Neuronal stem cell (in vitro differentiated cells): ENCODE measurements at regions not wholly inside any gene's neighbourhood (a gene's known extent, or its start where the extent isn't known, plus 50 kb on each side); places are given as distances from the start of the nearest gene placed in this dataset.
A peak's percentile ranks its signal among the peaks of the same experiment; 100 is the strongest.

Experiments
- DNase-seq: peaks from one replicate; pipeline ENCODE4 v3.0.0-alpha.2; 2013; ENCODE audit warnings: low spot score
- H2AFZ ChIP-seq: one replicate; pipeline ENCODE4 v1.6.1; 2013; ENCODE audit warnings: mild to moderate bottlenecking, low read length, inconsistent platforms
- H2AK5ac ChIP-seq: 2 replicates; pipeline ENCODE4 v1.6.1; 2013; ENCODE audit warnings: low read depth, mild to moderate bottlenecking, inconsistent platforms, low read length, moderate library complexity, mixed read lengths
- H2BK120ac ChIP-seq: 2 replicates; pipeline ENCODE4 v1.6.1; 2013; ENCODE audit warnings: low read depth, mild to moderate bottlenecking, inconsistent platforms, low read length, moderate library complexity, mixed read lengths
- H2BK12ac ChIP-seq: one replicate; pipeline ENCODE4 v1.6.1; 2013; ENCODE audit warnings: low read length, inconsistent platforms
- H2BK15ac ChIP-seq: 2 replicates; pipeline ENCODE4 v1.6.1; 2013; ENCODE audit warnings: mild to moderate bottlenecking, low read length, inconsistent platforms, mixed read lengths
- H2BK5ac ChIP-seq: one replicate; pipeline ENCODE4 v1.6.1; 2013; ENCODE audit warnings: inconsistent platforms, mild to moderate bottlenecking, low read length, moderate library complexity
- H3K14ac ChIP-seq: one replicate; pipeline ENCODE4 v1.6.1; 2013; ENCODE audit warnings: low read length, inconsistent platforms
- H3K18ac ChIP-seq: 2 replicates; pipeline ENCODE4 v1.6.1; 2013; ENCODE audit warnings: low read length, inconsistent platforms
- H3K23ac ChIP-seq: 2 replicates; pipeline ENCODE4 v1.6.1; 2013; ENCODE audit warnings: low read depth, mild to moderate bottlenecking, mixed read lengths, low read length, inconsistent platforms; ENCODE audit not compliant: poor library complexity
- H3K27ac ChIP-seq: replicated peaks from 3 replicates; pipeline ENCODE4 v1.5.1; 2013; ENCODE audit warnings: low read length, inconsistent platforms
- H3K27me3 ChIP-seq, 3 experiments: 2 replicates each; pipeline ENCODE4 v1.6.1; 2013; ENCODE audit warnings: low read length in 3 of 3, mild to moderate bottlenecking in 2 of 3, inconsistent platforms in 1 of 3, low read depth in 1 of 3, mixed read lengths in 1 of 3, moderate library complexity in 1 of 3; ENCODE audit not compliant: control insufficient read depth in 3 of 3, insufficient read depth in 3 of 3
- H3K36me3 ChIP-seq, 2 donors: replicated peaks in 1 of 2; 2 replicates each; pipeline ENCODE4 v1.6.1; 2013; ENCODE audit warnings: low read length in 2 of 2; ENCODE audit not compliant: control insufficient read depth in 2 of 2, insufficient read depth in 2 of 2
- H3K4ac ChIP-seq: 2 replicates; pipeline ENCODE4 v1.6.1; 2013; ENCODE audit warnings: inconsistent platforms, mild to moderate bottlenecking, low read length, moderate library complexity
- H3K4me1 ChIP-seq, 2 donors: 1 replicate in 1 of 2; 2 replicates in 1 of 2; pipeline ENCODE4 v1.6.1; 2013; ENCODE audit warnings: low read length in 2 of 2, low read depth in 1 of 2; ENCODE audit not compliant: control insufficient read depth in 2 of 2, insufficient read depth in 1 of 2
- H3K4me2 ChIP-seq: one replicate; pipeline ENCODE4 v1.6.1; 2013; ENCODE audit warnings: mild to moderate bottlenecking, low read length, inconsistent platforms; ENCODE audit not compliant: insufficient read depth, poor library complexity, severe bottlenecking
- H3K4me3 ChIP-seq, 2 donors: 2 replicates each; pipeline ENCODE4 v1.5.1; 2013; ENCODE audit warnings: low read length in 2 of 2, mild to moderate bottlenecking in 2 of 2, inconsistent platforms in 1 of 2, moderate library complexity in 1 of 2
- H3K79me1 ChIP-seq: one replicate; pipeline ENCODE4 v1.6.1; 2013; ENCODE audit warnings: low read depth, mild to moderate bottlenecking, inconsistent platforms, low read length, moderate library complexity
- H3K9ac ChIP-seq: one replicate; pipeline ENCODE4 v1.6.1; 2013; ENCODE audit warnings: mild to moderate bottlenecking, low read depth, low read length, inconsistent platforms; ENCODE audit not compliant: poor library complexity
- H3K9me3 ChIP-seq, 2 donors: replicated peaks in 1 of 2; 2 replicates each; pipeline versions ENCODE3 to v1.6.1; 2013; ENCODE audit warnings: low read length in 2 of 2, mild to moderate bottlenecking in 2 of 2, inconsistent platforms in 1 of 2, low read depth in 1 of 2, mixed read lengths in 1 of 2, moderate library complexity in 1 of 2; ENCODE audit not compliant: control insufficient read depth in 2 of 2, insufficient read depth in 1 of 2
- H4K8ac ChIP-seq: one replicate; pipeline ENCODE4 v1.6.1; 2013; ENCODE audit warnings: low read depth, mild to moderate bottlenecking, inconsistent platforms, low read length, moderate library complexity
- H4K91ac ChIP-seq: one replicate; pipeline ENCODE4 v1.6.1; 2013; ENCODE audit warnings: low read length, low read depth, mild to moderate bottlenecking, inconsistent platforms; ENCODE audit not compliant: poor library complexity
- WGBS, 2 donors: extraction: QIAGEN DNeasy Blood & Tissue Kit; methylation state at CpG; one replicate each; pipeline ENCODE4 v1.1.7; 2013; ENCODE audit warnings: missing lambda C conversion rate in 2 of 2, mixed read lengths in 1 of 2; ENCODE audit not compliant: insufficient read length in 2 of 2, insufficient replicate concordance in 1 of 2; ENCODE audit errors: extremely low coverage in 2 of 2; 5-methylcytosine and 5-hydroxymethylcytosine counted together

GRCh38 chr2:129653246-129653645 lies 326.2 kb upstream of the RAB6C start:
- Histone ChIP-seq H3K4ac (no peak overlapping the region), H3K27me3 (peaks cover 0 to 3% (median 0%) of the 10 kb centered on the region in 3 experiments), H3K23ac (no peak overlapping the region), H2AFZ (no peak overlapping the region), H2BK120ac (no peak overlapping the region), H3K4me1 (peaks cover 0 to 4% of the 10 kb centered on the region in 2 donors), H4K91ac (no peak overlapping the region), H3K79me1 (no peaks in the 10 kb centered on the region), H2BK15ac (no peak overlapping the region), H3K36me3 (no peaks in the 10 kb centered on the region), H3K9ac (peak overlapping the region; percentile 24), H3K27ac (no peak overlapping the region), H3K4me3 (no peak overlapping the region), H3K18ac (peak overlapping the region; percentile 4), H2BK5ac (no peak overlapping the region), H3K4me2 (no peak overlapping the region), H3K14ac (no peak overlapping the region), H2AK5ac (no peak overlapping the region), H4K8ac (no peak overlapping the region), H3K9me3 (no peaks in the 10 kb centered on the region), H2BK12ac (no peak overlapping the region)
- DNase-seq = no peak
- no CpG with 5 or more reads among the region's 2 CpGs for WGBS, 2 donors

- Histone ChIP-seq H3K23ac (no peak overlapping the region), H2BK12ac (no peak overlapping the region), H3K9me3 (peaks cover 0 to 2% of the 10 kb centered on the region in 2 donors), H2BK120ac (no peak overlapping the region), H4K8ac (no peak overlapping the region), H3K4me3 (no peak overlapping the region), H3K4me1 (peaks cover 0 to 4% of the 10 kb centered on the region in 2 donors), H3K4me2 (no peak overlapping the region), H4K91ac (no peak overlapping the region), H3K27me3 (peaks cover 0 to 3% (median 0%) of the 10 kb centered on the region in 3 experiments), H3K9ac (no peak overlapping the region), H3K4ac (no peak overlapping the region), H3K18ac (peak overlapping the region; percentile 2), H3K14ac (peak overlapping the region; percentile 43), H2AK5ac (no peak overlapping the region), H2BK5ac (no peak overlapping the region), H2AFZ (no peak overlapping the region), H3K36me3 (no peaks in the 10 kb centered on the region), H3K79me1 (no peaks in the 10 kb centered on the region), H3K27ac (no peak overlapping the region), H2BK15ac (no peak overlapping the region)
- no peak for DNase-seq
- WGBS, 2 donors = no CpG with 5 or more reads among the region's 3 CpGs
Observed at GRCh38 chr2:129654331-129654730, 325.1 kb upstream of the RAB6C start.

- H3K36me3 ChIP-seq = no peaks in the 10 kb centered on the region
- peaks cover 0 to 4% of the 10 kb centered on the region in 2 donors for H3K4me1 ChIP-seq
- H3K23ac ChIP-seq = no peak overlapping the region
- peaks cover 0 to 2% of the 10 kb centered on the region in 2 donors for H3K9me3 ChIP-seq
- no peak overlapping the region for H3K4ac ChIP-seq
- no peak for DNase-seq
- no peak overlapping the region for H3K9ac ChIP-seq
- H3K79me1 ChIP-seq = no peaks in the 10 kb centered on the region
- H4K91ac ChIP-seq = no peak overlapping the region
- H4K8ac ChIP-seq = no peak overlapping the region
- no peak overlapping the region for H2AFZ ChIP-seq
- no peak overlapping the region for H3K18ac ChIP-seq
- no peak overlapping the region for H2AK5ac ChIP-seq
- H3K4me3 ChIP-seq = no peak overlapping the region
- no peak overlapping the region for H3K4me2 ChIP-seq
- H3K27me3 ChIP-seq = peaks cover 0 to 3% (median 0%) of the 10 kb centered on the region in 3 experiments
- H2BK5ac ChIP-seq = no peak overlapping the region
- WGBS, 2 donors = no CpG with 5 or more reads among the region's 6 CpGs
- no peak overlapping the region for H3K27ac ChIP-seq
- no peak overlapping the region for H2BK15ac ChIP-seq
- H2BK12ac ChIP-seq = no peak overlapping the region
- no peak overlapping the region for H2BK120ac ChIP-seq
- no peak overlapping the region for H3K14ac ChIP-seq
Observed at GRCh38 chr2:129656081-129656598, 323.3 kb upstream of the RAB6C start.

GRCh38 chr2:129658430-129658829 lies 321.0 kb upstream of the RAB6C start:
- Histone ChIP-seq H3K4me1 (no peaks in the 10 kb centered on the region), H3K36me3 (no peaks in the 10 kb centered on the region)
- DNase-seq = no peak

More at GRCh38 chr2:129658430-129658829, 321.0 kb upstream of the RAB6C start:
- no peak overlapping the region for H4K91ac ChIP-seq
- H3K9me3 ChIP-seq = peaks cover 0 to 2% of the 10 kb centered on the region in 2 donors
- no peak overlapping the region for H4K8ac ChIP-seq
- H2AFZ ChIP-seq = no peak overlapping the region
- no peak overlapping the region for H2AK5ac ChIP-seq
- H3K79me1 ChIP-seq = no peaks in the 10 kb centered on the region
- no peak overlapping the region for H3K9ac ChIP-seq
- H3K27me3 ChIP-seq = no peaks in the 10 kb centered on the region
- WGBS, 2 donors = no CpG with 5 or more reads among the region's 5 CpGs
- H3K4ac ChIP-seq = no peak overlapping the region
- no peak overlapping the region for H2BK120ac ChIP-seq
- no peak overlapping the region for H3K4me3 ChIP-seq
- H2BK12ac ChIP-seq = no peak overlapping the region
- no peak overlapping the region for H2BK5ac ChIP-seq
- H3K27ac ChIP-seq = no peak overlapping the region
- H3K14ac ChIP-seq = no peak overlapping the region
- H2BK15ac ChIP-seq = no peak overlapping the region
- no peak overlapping the region for H3K18ac ChIP-seq
- no peak overlapping the region for H3K23ac ChIP-seq
- H3K4me2 ChIP-seq = no peak overlapping the region
